Right lobe of liver (tissue), 6 donors: ENCODE measurements at regions not wholly inside any gene's neighbourhood (a gene's known extent, or its start where the extent isn't known, plus 50 kb on each side); places are given as distances from the start of the nearest gene placed in this dataset.
A peak's percentile ranks its signal among the peaks of the same experiment; 100 is the strongest.

ENCODE experiments used
- ATAC-seq, 4 donors: fragments of 200-7000 bp; cut with Tn5 transposase; one replicate each; pipeline ENCODE4 v1.9.1; 2020; ENCODE audit warnings: mild to moderate bottlenecking in 4 of 4, moderate library complexity in 4 of 4
- DNase-seq, 3 donors: peaks; one replicate each; pipeline ENCODE4 v3.0.0-alpha.2; 2020
- H3K27ac ChIP-seq, 3 donors: fragments of 200-600 bp; one replicate each; pipeline ENCODE4 v1.8.0; 2022
- H3K27me3 ChIP-seq, 2 donors: fragments of 200-600 bp; one replicate each; pipeline ENCODE4 v1.8.0; 2022
- H3K36me3 ChIP-seq, 4 donors: fragments of 200-600 bp; sonication (generic) in 1 of 4; one replicate each; pipeline versions ENCODE4 v1.5.1 to v1.8.0; 2017 to 2022; ENCODE audit warnings: control low read depth in 1 of 4
- H3K4me1 ChIP-seq, 4 donors: fragments of 200-600 bp; sonication (generic) in 1 of 4; one replicate each; pipeline versions ENCODE4 v1.5.1 to v1.8.0; 2017 to 2022; ENCODE audit warnings: control low read depth in 1 of 4
- H3K4me3 ChIP-seq, 3 donors: fragments of 200-600 bp; one replicate each; pipeline ENCODE4 v1.8.0; 2022
- H3K9me3 ChIP-seq, 4 donors: fragments of 200-600 bp; sonication (generic) in 1 of 4; one replicate each; pipeline versions ENCODE4 v1.5.1 to v1.8.0; 2017 to 2022; ENCODE audit warnings: control low read depth in 1 of 4
- CTCF ChIP-seq, 4 donors: fragments of 200-600 bp in 3 of 4; fragments of 450-650 bp in 1 of 4; IDR thresholded peaks; one replicate each; pipeline versions ENCODE4 v1.5.1 to v1.8.0; 2016 to 2022; ENCODE audit warnings: antibody characterized with exemption in 4 of 4, mild to moderate bottlenecking in 2 of 4
- POLR2A ChIP-seq: fragments of 450-650 bp; IDR thresholded peaks from one replicate; pipeline ENCODE4 v1.6.1; 2017; ENCODE audit warnings: antibody characterized with exemption, mild to moderate bottlenecking
- WGBS: methylation state at CpG from one replicate; pipeline ENCODE4 v1.1.6; 2018; ENCODE audit warnings: low coverage, low lambda C conversion rate; ENCODE audit not compliant: insufficient coverage; ENCODE audit errors: missing lambda C conversion rate; 5-methylcytosine and 5-hydroxymethylcytosine counted together
- intact Hi-C, 2 donors: fragments of 100-400 bp; cut with DNase I; formaldehyde crosslinking; loops; one replicate each; pipeline versions ENCODE4 v1.11.2 to v1.14.1; 2022
- donor health status: DM: no; HTN: yes; CAD: no.
- donor health status: DM: no; HTN: no; CAD: no.
- donor health status: DM: no; HTN: no; CAD: no.
- donor health status: DM: no; HTN: yes; CAD: no.
- donor health status: DM: no; HTN: yes; CAD: no.

GRCh38 chr2:120906914-120907313 lies 171.2 kb downstream of the GLI2 start:
- intact Hi-C loops: no loop called here
- 81% methylated on average over 4 of the region's 6 CpGs for WGBS
- no peak for DNase-seq

GRCh38 chr2:120907822-120908221 lies 172.2 kb downstream of the GLI2 start:
- H3K27ac ChIP-seq: no peak overlapping the region
- no peak overlapping the region for H3K4me3 ChIP-seq
- no peak for TF ChIP-seq CTCF (IDR thresholded peaks at IDR 0.05)
- no peak for TF ChIP-seq POLR2A
- WGBS: 100% methylated on average over 1 of the region's 4 CpGs
- DNase-seq (peak in 1 of 3 donors; percentile 34), ATAC-seq (no peak)
- intact Hi-C loops: no loop called here
- no peaks in the 10 kb centered on the region for H3K4me1 ChIP-seq
- H3K9me3 ChIP-seq: no peaks in the 10 kb centered on the region
- no peaks in the 10 kb centered on the region for H3K36me3 ChIP-seq
- H3K27me3 ChIP-seq: no peaks in the 10 kb centered on the region

More at GRCh38 chr2:120906914-120907313, 171.2 kb downstream of the GLI2 start:
- Histone ChIP-seq H3K27ac (no peak overlapping the region), H3K4me1 (no peaks in the 10 kb centered on the region), H3K4me3 (no peak overlapping the region), H3K9me3 (no peaks in the 10 kb centered on the region), H3K27me3 (no peaks in the 10 kb centered on the region), H3K36me3 (no peaks in the 10 kb centered on the region)
- ATAC-seq: no peak
- TF ChIP-seq POLR2A (no peak), CTCF (IDR thresholded peaks at IDR 0.05) (no peak)

GRCh38 chr2:120908314-120908975 lies 172.8 kb downstream of the GLI2 start:
- DNase-seq (no peak), ATAC-seq (no peak)
- intact Hi-C loops: no loop called here
- Histone ChIP-seq H3K4me1 (no peaks in the 10 kb centered on the region), H3K4me3 (no peak overlapping the region), H3K27ac (no peak overlapping the region), H3K9me3 (no peaks in the 10 kb centered on the region), H3K27me3 (no peaks in the 10 kb centered on the region), H3K36me3 (no peaks in the 10 kb centered on the region)
- TF ChIP-seq POLR2A (no peak), CTCF (IDR thresholded peaks at IDR 0.05) (no peak)
- WGBS: 60% methylated on average over 1 of the region's 5 CpGs

GRCh38 chr2:120909102-120909501 lies 173.4 kb downstream of the GLI2 start:
- DNase-seq (no peak), ATAC-seq (no peak)
- no peaks in the 10 kb centered on the region for H3K9me3 ChIP-seq
- WGBS: no CpG with 5 or more reads among the region's 2 CpGs
- no peaks in the 10 kb centered on the region for H3K27me3 ChIP-seq
- no peaks in the 10 kb centered on the region for H3K36me3 ChIP-seq
- H3K27ac ChIP-seq: no peak overlapping the region
- no peaks in the 10 kb centered on the region for H3K4me1 ChIP-seq
- TF ChIP-seq POLR2A: no peak
- TF ChIP-seq CTCF (IDR thresholded peaks at IDR 0.05): no peak
- H3K4me3 ChIP-seq: no peak overlapping the region
- intact Hi-C loops: no loop called here
